Dermis blood vessel endothelial cell (primary cell): ENCODE measurements at regions not wholly inside any gene's neighbourhood (a gene's known extent, or its start where the extent isn't known, plus 50 kb on each side); places are given as distances from the start of the nearest gene placed in this dataset.
"Not testable (repeated sequence)": the region's sequence is repeated elsewhere in the genome, so short reads cannot be mapped to it uniquely, and the experiment has no call there.

Experiments used
- DNase-seq: peaks from one replicate; pipeline ENCODE4 v3.0.0; 2010

- DNase-seq, result peak; percentile 62
Measured at GRCh38 chr3:181326637-181327223, 337.2 kb upstream of the DNAJC19 start.

- not testable (repeated sequence) for DNase-seq
Measured at GRCh38 chr3:181324516-181324915, 335.0 kb upstream of the DNAJC19 start.

- DNase-seq, result no peak
Measured at GRCh38 chr3:181318321-181318720, 328.8 kb upstream of the DNAJC19 start.

- no peak for DNase-seq
Measured at GRCh38 chr3:181317508-181317907, 328.0 kb upstream of the DNAJC19 start.

GRCh38 chr3:181316482-181316881 lies 326.9 kb upstream of the DNAJC19 start:
- peak; percentile 40 for DNase-seq

DNA sequence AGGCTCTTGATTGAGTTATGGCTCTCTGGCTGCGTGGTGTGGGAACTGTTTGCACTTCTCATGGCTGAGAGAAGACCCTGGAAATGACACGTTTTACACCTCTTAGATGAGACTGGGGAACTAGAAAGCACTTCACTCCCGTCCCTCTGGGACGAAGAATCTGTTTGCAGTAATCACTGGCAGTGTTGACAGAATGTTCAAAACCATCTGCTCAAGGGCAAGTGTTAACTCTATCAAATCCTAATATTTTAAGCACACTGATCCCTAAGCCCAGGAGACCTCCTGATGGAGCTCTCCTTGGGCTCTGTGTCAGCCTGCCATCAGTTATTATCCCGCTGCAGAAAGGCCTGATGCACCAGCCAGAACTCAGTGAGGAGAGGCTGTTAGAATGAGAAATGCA lies 323.8 kb upstream of the DNAJC19 start:
- no peak for DNase-seq

DNA sequence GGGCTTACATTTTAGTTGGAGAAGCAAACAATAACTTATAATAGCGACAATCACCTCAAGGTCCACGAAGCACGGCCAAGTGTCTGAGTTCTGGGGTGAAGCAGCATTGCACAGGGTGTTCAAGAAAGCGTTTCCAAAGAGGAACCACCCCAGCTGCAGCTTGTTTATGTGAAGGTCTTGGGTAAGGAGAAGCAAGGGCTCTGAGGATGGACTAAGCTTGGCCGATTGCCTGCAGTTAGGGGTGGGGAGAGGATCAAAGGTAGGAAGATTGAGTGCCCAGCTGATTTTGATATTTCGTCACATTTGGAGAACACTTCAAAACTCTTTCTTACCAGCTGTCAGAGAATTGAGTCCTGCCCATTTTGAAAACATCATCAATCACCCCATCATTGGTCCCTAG lies 321.6 kb upstream of the DNAJC19 start:
- DNase-seq, result no peak

GRCh38 chr3:181302960-181303359 lies 313.4 kb upstream of the DNAJC19 start:
- DNase-seq, result no peak

- DNase-seq, result no peak
Measured at GRCh38 chr3:181300033-181300432, 310.5 kb upstream of the DNAJC19 start.

GRCh38 chr3:181298421-181298820 lies 308.9 kb upstream of the DNAJC19 start:
- no peak for DNase-seq

DNA sequence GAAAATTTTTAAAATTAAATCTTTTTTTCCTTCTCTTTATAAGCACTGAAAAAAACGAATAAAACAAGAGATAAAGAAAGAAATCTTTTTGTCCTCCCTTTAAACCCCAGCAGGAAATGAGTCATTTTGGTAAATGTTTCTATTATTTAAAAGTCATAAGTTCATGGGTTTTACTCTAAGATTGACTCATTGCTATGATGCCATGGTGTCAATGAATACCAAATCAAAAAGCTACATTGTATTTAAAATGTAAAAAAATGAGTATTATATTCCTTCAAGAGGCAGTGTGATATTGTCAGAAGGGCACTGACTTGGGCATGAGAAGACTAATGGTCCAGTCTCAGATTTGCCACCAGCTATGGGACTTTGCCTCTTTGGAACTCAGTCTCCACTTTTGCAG lies 303.4 kb upstream of the DNAJC19 start:
- no peak for DNase-seq

DNA sequence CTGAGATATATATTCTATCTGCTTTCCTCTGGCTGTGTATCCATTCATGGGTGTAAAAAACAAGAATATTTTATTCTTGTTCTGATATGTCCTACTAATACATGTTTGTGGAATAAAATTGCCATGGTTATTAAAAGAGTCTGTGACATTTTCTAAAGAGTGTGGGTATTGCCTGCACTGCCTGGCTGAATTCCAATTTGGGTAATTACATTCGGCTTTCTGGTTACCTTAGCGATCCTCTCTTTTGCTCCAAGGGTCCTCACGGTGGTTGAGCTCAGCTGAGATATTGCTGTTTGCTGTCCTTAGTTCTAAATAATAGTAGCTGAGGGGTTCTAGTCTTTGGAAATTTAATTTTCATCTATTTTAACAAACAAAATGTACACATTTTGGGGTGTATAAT lies 301.4 kb upstream of the DNAJC19 start:
- no peak for DNase-seq

DNA sequence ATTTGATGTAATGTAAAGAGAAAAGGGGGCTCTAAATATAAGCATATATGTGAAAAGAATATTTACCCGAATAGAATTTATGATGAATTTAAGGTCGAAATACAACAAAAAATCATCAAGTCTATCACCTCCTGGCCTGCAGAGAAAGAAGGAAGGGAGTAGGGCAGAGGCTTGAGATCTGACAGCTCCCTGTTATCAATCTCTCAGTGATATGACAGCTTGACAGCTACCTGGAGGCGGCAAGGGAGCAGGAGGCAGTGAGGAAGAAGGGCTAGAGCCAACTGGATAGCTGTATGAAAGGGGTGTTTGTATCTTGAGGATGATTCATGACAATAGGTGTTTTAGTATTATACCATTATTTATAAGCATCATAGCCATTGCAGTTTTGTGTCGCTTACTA lies 299.8 kb upstream of the DNAJC19 start:
- DNase-seq, result no peak

DNA sequence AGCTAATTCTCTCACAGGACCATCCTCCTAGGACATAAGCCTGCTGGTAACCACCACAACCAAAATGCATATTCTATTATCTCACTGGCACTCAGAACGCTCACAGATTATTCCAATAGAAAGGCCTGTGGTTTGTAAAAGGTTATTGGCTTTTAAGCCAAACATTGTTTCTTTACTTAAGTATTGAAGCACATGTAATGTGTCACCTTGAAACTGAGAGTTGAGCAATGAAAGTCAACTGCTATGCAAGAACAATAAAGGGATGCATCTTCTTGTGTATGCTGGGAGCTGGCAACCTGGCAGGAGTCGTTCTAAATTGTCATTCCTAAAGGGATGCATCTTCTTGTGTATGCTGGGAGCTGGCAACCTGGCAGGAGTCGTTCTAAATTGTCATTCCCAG lies 298.6 kb upstream of the DNAJC19 start:
- no peak for DNase-seq

GRCh38 chr3:181279239-181279565 lies 289.7 kb upstream of the DNAJC19 start:
- DNase-seq, result no peak

- peak; percentile 7 for DNase-seq
Measured at GRCh38 chr3:181278468-181279238, 289.1 kb upstream of the DNAJC19 start.

DNA sequence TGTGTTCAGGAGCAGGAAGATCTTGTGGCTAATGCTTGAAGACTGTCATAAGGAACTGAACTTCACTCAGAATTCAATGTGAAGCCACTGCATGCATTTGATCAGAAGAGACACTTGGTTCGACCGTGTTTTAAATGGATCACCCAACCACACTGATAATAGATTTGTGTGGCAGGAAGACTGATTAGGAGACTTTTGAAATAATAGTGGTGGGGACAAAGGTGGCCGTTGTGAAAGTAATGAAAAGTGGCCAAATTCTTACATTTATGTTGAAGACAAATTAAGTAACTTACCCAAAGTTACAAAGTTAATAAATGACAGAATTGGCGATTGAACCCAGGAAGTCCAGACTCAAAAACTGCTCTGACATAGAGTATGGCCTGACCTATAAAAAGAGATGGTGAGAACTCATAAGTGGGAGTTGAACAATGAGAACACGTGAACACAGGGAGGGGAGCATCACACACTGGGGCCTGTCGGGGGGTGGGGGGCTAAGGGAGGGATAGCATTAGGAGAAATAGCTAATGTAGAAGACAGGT lies 286.9 kb upstream of the DNAJC19 start:
- no peak for DNase-seq

DNA sequence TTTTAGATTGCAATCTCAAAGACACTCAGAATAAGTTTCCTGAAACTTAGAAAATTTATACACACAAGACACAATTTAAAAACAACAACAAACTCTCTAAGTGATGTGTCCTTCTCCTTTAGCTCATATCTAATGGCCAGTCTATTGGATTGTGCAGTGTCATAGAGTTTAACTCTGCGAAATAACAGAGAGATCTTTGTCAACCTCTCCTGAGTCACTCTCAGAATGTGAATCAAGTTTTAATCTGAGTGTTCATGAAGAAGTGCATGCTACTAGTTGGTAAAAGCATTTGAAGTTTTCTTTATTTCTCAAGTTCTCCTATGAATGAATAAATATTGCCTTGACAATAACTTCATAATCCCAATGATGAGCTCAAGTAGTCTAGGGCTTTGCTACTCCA lies 284.5 kb upstream of the DNAJC19 start:
- no peak for DNase-seq

DNA sequence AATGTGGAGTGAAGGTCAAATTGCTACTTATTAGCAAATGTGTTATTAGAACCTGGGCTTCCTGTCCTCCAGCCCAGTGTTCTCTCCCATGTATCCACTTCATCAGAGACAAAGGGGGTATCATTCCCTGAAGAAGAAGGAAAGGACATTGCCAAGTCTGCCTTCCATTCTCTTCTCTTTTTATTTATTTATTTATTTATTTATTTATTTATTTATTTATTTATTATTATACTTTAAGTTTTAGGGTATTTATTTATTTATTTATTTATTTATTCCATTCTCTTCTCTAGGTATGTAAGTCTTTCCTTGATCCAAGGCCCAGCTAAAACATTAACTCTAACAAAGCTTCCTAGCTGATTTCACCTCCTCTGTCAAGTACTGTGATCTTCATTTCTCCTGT lies 277.8 kb upstream of the DNAJC19 start:
- no peak for DNase-seq

DNA sequence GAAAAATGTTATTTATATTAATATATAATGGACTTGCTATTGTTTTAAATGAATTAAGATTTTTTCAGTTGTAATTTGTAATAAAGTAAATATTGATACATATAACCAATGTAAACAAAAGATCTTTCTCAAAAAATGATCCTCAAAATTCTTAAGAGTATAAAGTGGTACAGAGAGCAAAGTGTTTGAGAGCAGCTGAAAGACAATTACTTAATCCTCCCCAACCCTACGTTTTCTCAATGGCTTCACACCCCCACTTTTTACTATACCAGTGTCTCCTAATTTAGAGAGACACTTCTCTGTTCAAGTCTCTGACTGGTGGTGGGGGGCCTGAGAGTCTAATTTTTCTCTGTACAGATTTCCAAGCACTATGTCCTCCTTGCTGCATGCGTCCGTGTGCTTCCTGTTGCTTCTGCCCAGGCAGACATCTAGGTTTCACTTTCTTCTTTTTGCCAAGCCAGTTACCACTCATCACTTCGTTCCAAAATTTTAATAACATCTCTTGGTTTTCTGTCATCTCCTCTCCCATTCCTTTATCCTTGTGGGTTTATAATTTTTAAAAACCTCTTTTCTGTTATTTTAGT lies 276.3 kb upstream of the DNAJC19 start:
- no peak for DNase-seq

DNA sequence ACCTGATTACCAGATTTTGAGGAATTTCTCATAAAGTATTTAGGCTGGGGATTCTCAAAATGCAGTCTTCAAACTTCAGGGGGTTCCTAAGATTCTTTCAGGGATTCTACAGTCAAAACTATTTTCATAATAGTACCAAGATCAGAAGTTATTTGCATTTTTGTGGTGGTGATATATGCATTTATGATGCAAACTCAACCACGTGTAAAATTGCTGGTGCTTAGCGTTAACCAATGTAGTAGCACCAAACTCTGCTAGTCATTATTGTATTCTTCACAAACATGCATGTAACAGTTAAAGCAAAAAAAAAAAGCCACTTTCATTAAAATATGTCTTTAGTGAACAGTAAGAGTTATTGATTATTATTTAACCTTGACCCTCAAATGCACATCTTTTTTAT lies 274.9 kb upstream of the DNAJC19 start:
- no peak for DNase-seq

GRCh38 chr3:181253796-181254195 lies 264.3 kb upstream of the DNAJC19 start:
- DNase-seq, result no peak

DNA sequence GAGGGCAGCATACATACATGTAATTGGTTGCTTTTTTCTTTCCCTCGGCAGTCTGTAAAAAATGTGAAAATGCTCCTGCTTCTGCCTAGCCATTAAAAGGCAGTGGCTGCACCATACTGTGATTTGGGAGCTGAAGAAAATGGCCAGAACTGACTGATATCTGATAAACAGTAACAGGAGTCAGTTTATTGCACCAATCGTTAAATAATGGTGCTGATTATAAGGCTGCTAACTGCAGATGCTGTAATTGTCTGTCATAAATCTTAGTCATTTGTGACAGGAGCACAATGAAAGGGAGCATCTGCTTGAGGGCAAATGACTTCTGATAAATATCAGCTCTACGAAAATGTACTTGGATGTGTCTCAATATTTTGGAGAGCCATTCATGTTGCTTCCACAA lies 263.1 kb upstream of the DNAJC19 start:
- no peak for DNase-seq

- no peak for DNase-seq
Measured at GRCh38 chr3:181250714-181251113, 261.2 kb upstream of the DNAJC19 start.
